H1 (cell line): ENCODE measurements at regions not wholly inside any gene's neighbourhood (a gene's known extent, or its start where the extent isn't known, plus 50 kb on each side); places are given as distances from the start of the nearest gene placed in this dataset.

Experiments
- CTCF ChIA-PET: fragments of 300-600 bp; sonication (Branson Sonifier 250); formaldehyde crosslinking; loops from one replicate; lab custom pipeline; 2021; ENCODE audit not compliant: partially characterized antibody; lab: Charles Lee
- POLR2A ChIA-PET: fragments of 300-600 bp; sonication (Branson Sonifier 250); formaldehyde crosslinking; loops from one replicate; lab custom pipeline; 2021; ENCODE audit warnings: inconsistent platforms; ENCODE audit not compliant: partially characterized antibody; lab: Charles Lee
- DNase-seq, 2 experiments: peaks; one replicate each; pipeline versions ENCODE4 v3.0.0 to v3.0.0-alpha.2; 2010 to 2022; ENCODE audit warnings: low spot score in 2 of 2, low read depth in 1 of 2, mixed read lengths in 1 of 2
- FAIRE-seq: peaks from 2 replicates; lab custom pipeline; 2011; peaks lifted over from hg19 to GRCh38; lab: Jason Lieb, UNC
- H2AFZ ChIP-seq: 2 replicates; pipeline ENCODE4 v1.8.1; 2012; ENCODE audit warnings: low read length, inconsistent platforms
- H2AK5ac ChIP-seq: 2 replicates; pipeline ENCODE4 v1.6.1; 2013; ENCODE audit warnings: low read depth, low read length
- H2BK120ac ChIP-seq: replicated peaks from 2 replicates; pipeline ENCODE3; 2013; ENCODE audit warnings: low read depth, low read length, inconsistent platforms
- H2BK12ac ChIP-seq: 2 replicates; pipeline ENCODE4 v1.6.1; 2013; ENCODE audit warnings: low read depth, low read length
- H2BK15ac ChIP-seq: 2 replicates; pipeline ENCODE4 v1.6.1; 2013; ENCODE audit warnings: low read length
- H2BK20ac ChIP-seq: 2 replicates; pipeline ENCODE4 v1.6.1; 2013; ENCODE audit warnings: low read length
- H2BK5ac ChIP-seq: 2 replicates; pipeline ENCODE4 v1.6.1; 2013; ENCODE audit warnings: low read depth, low read length
- H3K14ac ChIP-seq: 2 replicates; pipeline ENCODE4 v1.6.1; 2013; ENCODE audit warnings: inconsistent platforms; ENCODE audit not compliant: insufficient read length
- H3K18ac ChIP-seq: 2 replicates; pipeline ENCODE4 v1.6.1; 2013; ENCODE audit warnings: low read length; ENCODE audit errors: extremely low read depth
- H3K23ac ChIP-seq: 2 replicates; pipeline ENCODE4 v1.6.1; 2013; ENCODE audit warnings: inconsistent platforms; ENCODE audit not compliant: insufficient read length
- H3K23me2 ChIP-seq: 2 replicates; pipeline ENCODE4 v1.6.1; 2013; ENCODE audit warnings: low read depth, low read length
- H3K27ac ChIP-seq: 2 replicates; pipeline ENCODE4 v1.6.1; 2011; ENCODE audit warnings: low read depth, low read length, inconsistent platforms
- H3K27me3 ChIP-seq, 4 experiments: replicated peaks in 1 of 4; 1 replicate in 1 of 4; 2 replicates in 3 of 4; pipeline versions ENCODE4 v1.6.1 to v1.8.1; 2011 to 2013; ENCODE audit warnings: low read length in 3 of 4, mild to moderate bottlenecking in 3 of 4, inconsistent platforms in 2 of 4, mixed read lengths in 2 of 4, moderate library complexity in 1 of 4; ENCODE audit not compliant: control insufficient read depth in 3 of 4, insufficient read depth in 3 of 4; ENCODE audit errors: extremely low read depth in 1 of 4
- H3K36me3 ChIP-seq, 4 experiments: 2 replicates each; pipeline versions ENCODE4 v1.6.1 to v1.8.1; 2011 to 2013; ENCODE audit warnings: mild to moderate bottlenecking in 4 of 4, low read length in 3 of 4, moderate library complexity in 2 of 4, control low read depth in 1 of 4, inconsistent platforms in 1 of 4; ENCODE audit not compliant: insufficient read depth in 4 of 4, control insufficient read depth in 2 of 4
- H3K4ac ChIP-seq: replicated peaks from 2 replicates; pipeline ENCODE3; 2013; ENCODE audit warnings: low read length, low read depth, mixed read lengths, inconsistent platforms; ENCODE audit not compliant: insufficient read length
- H3K4me1 ChIP-seq, 4 experiments: replicated peaks in 1 of 4; 1 replicate in 1 of 4; 2 replicates in 3 of 4; pipeline versions ENCODE4 v1.6.1 to v1.8.1; 2011 to 2013; ENCODE audit warnings: low read length in 3 of 4, inconsistent platforms in 2 of 4, mixed read lengths in 1 of 4; ENCODE audit not compliant: insufficient read depth in 4 of 4, control insufficient read depth in 3 of 4
- H3K4me2 ChIP-seq, 2 experiments: 2 replicates each; pipeline versions ENCODE4 v1.6.1 to v1.8.1; 2011 to 2013; ENCODE audit warnings: low read depth in 2 of 2, low read length in 2 of 2, control low read depth in 1 of 2, inconsistent platforms in 1 of 2, mild to moderate bottlenecking in 1 of 2; ENCODE audit not compliant: insufficient read depth in 1 of 2
- H3K4me3 ChIP-seq, 4 experiments: fragments of 200-600, 300-600 bp in 1 of 4; sonication (generic), shearing (Covaris generic), sonication (Bioruptor Twin) in 1 of 4; 2 replicates each; pipeline versions ENCODE4 v1.5.1 to v1.8.1; 2011 to 2016; ENCODE audit warnings: low read length in 4 of 4, low read depth in 3 of 4, control low read depth in 2 of 4, inconsistent platforms in 2 of 4, mild to moderate bottlenecking in 2 of 4, mixed read lengths in 1 of 4, moderate library complexity in 1 of 4; ENCODE audit not compliant: insufficient read depth in 2 of 4; ENCODE audit errors: extremely low read depth in 1 of 4
- H3K56ac ChIP-seq: replicated peaks from 2 replicates; pipeline ENCODE3; 2013; ENCODE audit warnings: low read depth, mild to moderate bottlenecking, mixed read lengths, low read length, inconsistent platforms; ENCODE audit not compliant: insufficient read length
- H3K79me1 ChIP-seq: 2 replicates; pipeline ENCODE4 v1.6.1; 2013; ENCODE audit warnings: low read depth, low read length, control low read depth
- H3K79me2 ChIP-seq, 2 experiments: 2 replicates each; pipeline versions ENCODE4 v1.6.1 to v1.8.1; 2012 to 2013; ENCODE audit warnings: low read length in 2 of 2, mild to moderate bottlenecking in 2 of 2, inconsistent platforms in 1 of 2; ENCODE audit not compliant: insufficient read depth in 2 of 2, control insufficient read depth in 1 of 2
- H3K9ac ChIP-seq, 4 experiments: replicated peaks in 1 of 4; 1 replicate in 1 of 4; 2 replicates in 3 of 4; pipeline versions ENCODE4 v1.6.1 to v1.8.1; 2011 to 2013; ENCODE audit warnings: low read depth in 3 of 4, low read length in 3 of 4, control low read depth in 2 of 4, mild to moderate bottlenecking in 2 of 4, moderate library complexity in 2 of 4, inconsistent platforms in 1 of 4; ENCODE audit errors: extremely low read depth in 1 of 4
- H3K9me3 ChIP-seq, 2 experiments: 2 replicates each; pipeline versions ENCODE4 v1.6.1 to v1.8.1; 2012 to 2013; ENCODE audit warnings: mild to moderate bottlenecking in 2 of 2, moderate library complexity in 2 of 2, control low read depth in 1 of 2, inconsistent platforms in 1 of 2, low read depth in 1 of 2, low read length in 1 of 2, mixed read lengths in 1 of 2; ENCODE audit not compliant: insufficient read depth in 2 of 2
- H4K20me1 ChIP-seq, 2 experiments: replicated peaks in 1 of 2; 2 replicates each; pipeline versions ENCODE3 to v1.8.1; 2011 to 2013; ENCODE audit warnings: inconsistent platforms in 2 of 2, low read length in 2 of 2, mild to moderate bottlenecking in 1 of 2; ENCODE audit not compliant: insufficient read depth in 2 of 2, control insufficient read depth in 1 of 2
- H4K5ac ChIP-seq: 2 replicates; pipeline ENCODE4 v1.6.1; 2013; ENCODE audit warnings: low read length, low read depth, mixed read lengths, inconsistent platforms; ENCODE audit not compliant: insufficient read length
- H4K8ac ChIP-seq: 2 replicates; pipeline ENCODE4 v1.8.0; 2013; ENCODE audit warnings: mild to moderate bottlenecking, moderate library complexity, low read length, inconsistent platforms; ENCODE audit not compliant: insufficient read depth; ENCODE audit errors: extremely low read depth
- H4K91ac ChIP-seq: replicated peaks from 2 replicates; pipeline ENCODE3; 2013; ENCODE audit warnings: low read length, mixed read lengths, inconsistent platforms; ENCODE audit not compliant: insufficient read length
- EZH2 ChIP-seq: fragments of 200-600 bp; sonication (generic); IDR thresholded peaks from 2 replicates; pipeline ENCODE4 v1.7.1; 2012; ENCODE audit warnings: low read depth, mild to moderate bottlenecking, moderate library complexity, low read length, inconsistent platforms; ENCODE audit not compliant: severe bottlenecking
- HDAC2 ChIP-seq, 2 experiments: fragments of 300-600 bp in 1 of 2; sonication (generic) in 1 of 2; IDR thresholded peaks; 2 replicates each; pipeline ENCODE4 v1.6.1; 2011 to 2012; ENCODE audit warnings: low read depth in 2 of 2, low read length in 2 of 2, mild to moderate bottlenecking in 2 of 2, moderate library complexity in 2 of 2, borderline replicate concordance in 1 of 2, inconsistent platforms in 1 of 2
- PHF8 ChIP-seq: fragments of 200-600 bp; sonication (generic); conservative IDR thresholded peaks from 2 replicates; pipeline ENCODE4 v1.7.1; 2012; ENCODE audit warnings: low read depth, mild to moderate bottlenecking, inconsistent platforms, low read length, moderate library complexity
- SP1 ChIP-seq: IDR thresholded peaks from 2 replicates; pipeline ENCODE4 v1.6.1; 2011; ENCODE audit warnings: low read depth, low read length
- SP4 ChIP-seq: IDR thresholded peaks from 2 replicates; pipeline ENCODE4 v1.6.1; 2012; ENCODE audit warnings: low read length, inconsistent platforms
- TAF7 ChIP-seq: optimal IDR thresholded peaks from 2 replicates; pipeline ENCODE3; 2011; ENCODE audit warnings: low read depth, mild to moderate bottlenecking, inconsistent platforms, low read length, moderate library complexity, borderline replicate concordance
- TCF12 ChIP-seq: IDR thresholded peaks from 2 replicates; pipeline ENCODE4 v1.6.1; 2011; ENCODE audit warnings: low read depth, mild to moderate bottlenecking, low read length
- ZNF274 ChIP-seq: IDR thresholded peaks from 2 replicates; pipeline ENCODE4 v1.7.0; 2012; ENCODE audit warnings: low read length, borderline replicate concordance; ENCODE audit errors: extremely low read depth
- TF ChIP-seq, protein P1 (sequence below): IDR thresholded peaks from 2 replicates; pipeline ENCODE4 v1.6.1; 2011; ENCODE audit warnings: low read length, improper control_type of control experiment
- TF ChIP-seq, protein P2 (sequence below): IDR thresholded peaks from 2 replicates; pipeline ENCODE4 v1.6.1; 2012; ENCODE audit warnings: inconsistent platforms

DNA sequence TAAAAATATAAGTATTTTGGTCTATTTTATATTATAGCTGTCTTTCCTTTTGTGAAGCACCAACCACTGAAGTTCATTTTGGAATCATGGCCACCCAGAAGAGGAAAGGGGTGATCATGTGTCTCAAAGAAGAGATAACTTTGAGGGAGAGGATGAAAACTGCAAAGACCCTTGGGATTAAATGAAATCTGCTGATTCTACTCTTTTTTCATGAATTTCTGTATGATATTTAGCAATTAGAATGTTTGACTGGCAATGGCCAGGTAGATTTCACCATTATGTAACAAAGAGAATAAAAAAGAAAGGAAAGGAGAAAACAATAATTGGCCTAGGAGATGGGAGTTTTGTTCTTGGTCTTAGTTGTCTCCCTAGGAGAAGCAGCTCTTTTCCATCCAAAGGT is 350.8 kb downstream of the EMP1 start:
- Histone ChIP-seq H3K4ac (no peak overlapping the region), H3K23me2 (peaks cover 3% of the 10 kb centered on the region; the same call in 1 of the 2 replicates), H4K8ac (no peak overlapping the region), H2BK120ac (no peak overlapping the region), H3K4me3 (no peak overlapping the region), H3K27ac (no peak overlapping the region), H2BK15ac (no peak overlapping the region), H2BK5ac (no peak overlapping the region), H4K91ac (no peak overlapping the region), H3K4me2 (no peak overlapping the region), H4K20me1 (no peaks in the 10 kb centered on the region), H3K36me3 (no peaks in the 10 kb centered on the region), H3K9ac (no peak overlapping the region), H2AFZ (no peak overlapping the region), H2BK20ac (no peak overlapping the region), H3K18ac (no peak overlapping the region), H3K9me3 (no peaks in the 10 kb centered on the region), H4K5ac (no peak overlapping the region), H3K79me2 (no peaks in the 10 kb centered on the region), H3K4me1 (no peaks in the 10 kb centered on the region), H3K14ac (no peak overlapping the region), H3K23ac (no peak overlapping the region), H2BK12ac (no peak overlapping the region), H3K79me1 (no peaks in the 10 kb centered on the region), H3K56ac (no peak overlapping the region), H2AK5ac (no peak overlapping the region), H3K27me3 (no peaks in the 10 kb centered on the region)
- ChIA-PET POLR2A (no interaction called here), CTCF (interaction anchor here (0.8 to 3.8 kb wide), 5 partner anchors 10 to 185 kb away, joined by 3 to 20 read pairs (median 7); no protein-coding TSS in a partner anchor)
- no peak for TF ChIP-seq SP4
- TF ChIP-seq ZNF274: no peak
- TF ChIP-seq PHF8: no peak
- TF ChIP-seq TCF12: no peak
- TF ChIP-seq, protein P1, sequence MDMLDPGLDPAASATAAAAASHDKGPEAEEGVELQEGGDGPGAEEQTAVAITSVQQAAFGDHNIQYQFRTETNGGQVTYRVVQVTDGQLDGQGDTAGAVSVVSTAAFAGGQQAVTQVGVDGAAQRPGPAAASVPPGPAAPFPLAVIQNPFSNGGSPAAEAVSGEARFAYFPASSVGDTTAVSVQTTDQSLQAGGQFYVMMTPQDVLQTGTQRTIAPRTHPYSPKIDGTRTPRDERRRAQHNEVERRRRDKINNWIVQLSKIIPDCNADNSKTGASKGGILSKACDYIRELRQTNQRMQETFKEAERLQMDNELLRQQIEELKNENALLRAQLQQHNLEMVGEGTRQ: no peak
- TF ChIP-seq, protein P2, sequence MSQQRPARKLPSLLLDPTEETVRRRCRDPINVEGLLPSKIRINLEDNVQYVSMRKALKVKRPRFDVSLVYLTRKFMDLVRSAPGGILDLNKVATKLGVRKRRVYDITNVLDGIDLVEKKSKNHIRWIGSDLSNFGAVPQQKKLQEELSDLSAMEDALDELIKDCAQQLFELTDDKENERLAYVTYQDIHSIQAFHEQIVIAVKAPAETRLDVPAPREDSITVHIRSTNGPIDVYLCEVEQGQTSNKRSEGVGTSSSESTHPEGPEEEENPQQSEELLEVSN: no peak
- no peak for TF ChIP-seq SP1
- no peak for TF ChIP-seq HDAC2 (IDR thresholded peaks at IDR 0.05; ENCODE audit: borderline replicate concordance in 1 of 2, low read depth in 2 of 2, low read length in 2 of 2)
- no peak for TF ChIP-seq EZH2
- no peak for TF ChIP-seq TAF7
- DNase-seq (no peak), FAIRE-seq (no peak)
